HG03039 (cell line): ENCODE measurements at regions not wholly inside any gene's neighbourhood (a gene's known extent, or its start where the extent isn't known, plus 50 kb on each side); places are given as distances from the start of the nearest gene placed in this dataset.
"Not testable (repeated sequence)": the region's sequence is repeated elsewhere in the genome, so short reads cannot be mapped to it uniquely, and the experiment has no call there.

Source experiments
- ATAC-seq: cut with Tn5 transposase; IDR thresholded peaks from one replicate; pipeline ENCODE4 v1.9.1; 2021; ENCODE audit warnings: mild to moderate bottlenecking, moderate library complexity; ENCODE audit not compliant: unreplicated experiment

- not testable (repeated sequence) for ATAC-seq
Measured at GRCh38 chr4:10388146-10388545, 69.1 kb downstream of the ZNF518B start.

GRCh38 chr4:10385994-10386394, 71.2 kb downstream of the ZNF518B start:
- ATAC-seq: no peak

GRCh38 chr4:10384974-10385373, 72.3 kb downstream of the ZNF518B start:
- ATAC-seq: no peak

- ATAC-seq: no peak
Measured at GRCh38 chr4:10383417-10383816, 73.8 kb downstream of the ZNF518B start.

GRCh38 chr4:10382171-10382570, 75.1 kb downstream of the ZNF518B start:
- ATAC-seq: not testable (repeated sequence)

GRCh38 chr4:10381146-10381545, 76.1 kb downstream of the ZNF518B start:
- no peak for ATAC-seq

- ATAC-seq: no peak
Measured at GRCh38 chr4:10380735-10381134, 76.5 kb downstream of the ZNF518B start.

- ATAC-seq: no peak
Measured at GRCh38 chr4:10371869-10372471, 85.3 kb downstream of the ZNF518B start.

GRCh38 chr4:10371121-10371520, 86.1 kb downstream of the ZNF518B start:
- ATAC-seq: no peak

GRCh38 chr4:10369517-10369916, 87.7 kb downstream of the ZNF518B start:
- ATAC-seq: no peak

- no peak for ATAC-seq
Measured at GRCh38 chr4:10366628-10367027, 90.6 kb downstream of the ZNF518B start.

- ATAC-seq: no peak
Measured at GRCh38 chr4:10364194-10364593, 93.0 kb downstream of the ZNF518B start.

GRCh38 chr4:10354746-10355145, 102.5 kb downstream of the ZNF518B start:
- no peak for ATAC-seq

GRCh38 chr4:10354225-10354624, 103.0 kb downstream of the ZNF518B start:
- no peak for ATAC-seq

- ATAC-seq: no peak
Measured at GRCh38 chr4:10353110-10353509, 104.1 kb downstream of the ZNF518B start.

- no peak for ATAC-seq
Measured at GRCh38 chr4:10348241-10348640, 109.0 kb downstream of the ZNF518B start.

GRCh38 chr4:10347815-10348214, 109.4 kb downstream of the ZNF518B start:
- no peak for ATAC-seq

- no peak for ATAC-seq
Measured at GRCh38 chr4:10347281-10347795, 109.9 kb downstream of the ZNF518B start.

GRCh38 chr4:10346023-10346422, 111.2 kb downstream of the ZNF518B start:
- ATAC-seq: no peak

GRCh38 chr4:10345381-10345784, 111.8 kb downstream of the ZNF518B start:
- no peak for ATAC-seq

GRCh38 chr4:10344824-10345223, 112.4 kb downstream of the ZNF518B start:
- ATAC-seq: no peak

GRCh38 chr4:10343656-10344055, 113.6 kb downstream of the ZNF518B start:
- no peak for ATAC-seq

GRCh38 chr4:10342866-10343265, 114.4 kb downstream of the ZNF518B start:
- ATAC-seq: no peak
